ENCODE measurements at regions not wholly inside any gene's neighbourhood (a gene's known extent, or its start where the extent isn't known, plus 50 kb on each side); places are given as distances from the start of the nearest gene placed in this dataset.

DNA sequence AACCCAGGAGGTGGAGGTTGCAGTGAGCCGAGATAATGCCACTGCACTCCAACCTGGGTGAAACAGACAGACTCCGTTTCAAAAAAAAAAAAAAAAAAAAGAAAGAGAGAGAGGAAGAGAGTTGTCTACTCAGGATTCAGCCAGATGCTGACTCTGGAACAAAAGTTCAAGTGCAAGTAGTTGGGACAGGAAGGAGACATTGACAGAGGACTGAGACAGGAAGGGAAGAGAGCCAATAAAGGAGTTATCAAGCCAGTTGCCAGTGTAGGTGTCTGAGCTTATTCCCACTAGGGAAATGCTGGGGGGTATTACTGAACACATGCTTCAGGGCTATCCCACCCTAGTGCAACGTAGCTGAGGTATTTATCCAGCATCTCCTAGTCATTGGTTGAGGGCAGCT is 147.7 kb upstream of the SLC1A3 start:
- TF ChIP-seq, protein P1, sequence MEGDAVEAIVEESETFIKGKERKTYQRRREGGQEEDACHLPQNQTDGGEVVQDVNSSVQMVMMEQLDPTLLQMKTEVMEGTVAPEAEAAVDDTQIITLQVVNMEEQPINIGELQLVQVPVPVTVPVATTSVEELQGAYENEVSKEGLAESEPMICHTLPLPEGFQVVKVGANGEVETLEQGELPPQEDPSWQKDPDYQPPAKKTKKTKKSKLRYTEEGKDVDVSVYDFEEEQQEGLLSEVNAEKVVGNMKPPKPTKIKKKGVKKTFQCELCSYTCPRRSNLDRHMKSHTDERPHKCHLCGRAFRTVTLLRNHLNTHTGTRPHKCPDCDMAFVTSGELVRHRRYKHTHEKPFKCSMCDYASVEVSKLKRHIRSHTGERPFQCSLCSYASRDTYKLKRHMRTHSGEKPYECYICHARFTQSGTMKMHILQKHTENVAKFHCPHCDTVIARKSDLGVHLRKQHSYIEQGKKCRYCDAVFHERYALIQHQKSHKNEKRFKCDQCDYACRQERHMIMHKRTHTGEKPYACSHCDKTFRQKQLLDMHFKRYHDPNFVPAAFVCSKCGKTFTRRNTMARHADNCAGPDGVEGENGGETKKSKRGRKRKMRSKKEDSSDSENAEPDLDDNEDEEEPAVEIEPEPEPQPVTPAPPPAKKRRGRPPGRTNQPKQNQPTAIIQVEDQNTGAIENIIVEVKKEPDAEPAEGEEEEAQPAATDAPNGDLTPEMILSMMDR (IDR thresholded peaks at IDR 0.05) = no peak
- no peak for TF ChIP-seq EP300 (IDR thresholded peaks at IDR 0.05)

Data from esophagus muscularis mucosa (tissue), 3 donors.